Tibial nerve (tissue), 4 donors: ENCODE measurements at regions not wholly inside any gene's neighbourhood (a gene's known extent, or its start where the extent isn't known, plus 50 kb on each side); places are given as distances from the start of the nearest gene placed in this dataset.

ENCODE experiments used
- DNase-seq, 2 donors: peaks; one replicate each; pipeline ENCODE4 v3.0.0-alpha.2; 2019; ENCODE audit warnings: low spot score in 2 of 2
- H3K27ac ChIP-seq, 4 donors: fragments of 200-600 bp; sonication (generic) in 3 of 4; one replicate each; pipeline ENCODE4 v1.5.1; 2017 to 2019; ENCODE audit warnings: mild to moderate bottlenecking in 1 of 4
- H3K27me3 ChIP-seq, 2 donors: fragments of 200-600 bp; sonication (generic) in 1 of 2; one replicate each; pipeline versions ENCODE4 v1.5.1 to v1.6.0; 2017 to 2019
- H3K36me3 ChIP-seq, 3 donors: fragments of 200-600 bp; sonication (generic); one replicate each; pipeline ENCODE4 v1.5.1; 2018 to 2019
- H3K4me1 ChIP-seq, 4 donors: fragments of 200-600 bp; sonication (generic) in 3 of 4; one replicate each; pipeline ENCODE4 v1.5.1; 2017 to 2019
- H3K4me3 ChIP-seq, 4 donors: fragments of 200-600 bp; sonication (generic) in 3 of 4; one replicate each; pipeline ENCODE4 v1.5.1; 2017 to 2019; ENCODE audit warnings: mild to moderate bottlenecking in 1 of 4, moderate library complexity in 1 of 4
- H3K9me3 ChIP-seq, 4 donors: fragments of 200-600 bp; sonication (generic) in 3 of 4; one replicate each; pipeline ENCODE4 v1.5.1; 2017 to 2019
- EP300 ChIP-seq, 2 donors: sonication (generic); formaldehyde crosslinking; IDR thresholded peaks; one replicate each; pipeline ENCODE4 v1.6.1; 2017; ENCODE audit warnings: antibody characterized with exemption in 2 of 2, mild to moderate bottlenecking in 1 of 2
- POLR2A ChIP-seq, 2 donors: fragments of 450-650 bp; IDR thresholded peaks; one replicate each; pipeline ENCODE4 v1.6.1; 2017; ENCODE audit warnings: antibody characterized with exemption in 2 of 2, mild to moderate bottlenecking in 2 of 2, moderate library complexity in 2 of 2
- WGBS, 2 donors: methylation state at CpG; one replicate each; pipeline ENCODE4 v1.1.5; 2018; 5-methylcytosine and 5-hydroxymethylcytosine counted together
- TF ChIP-seq, protein P1 (sequence below), 5 experiments: fragments of 200-600 bp in 3 of 5; fragments of 450-650 bp in 2 of 5; sonication (generic) in 3 of 5; IDR thresholded peaks; one replicate each; pipeline ENCODE4 v1.5.1; 2016 to 2019; ENCODE audit warnings: antibody characterized with exemption in 5 of 5, mild to moderate bottlenecking in 3 of 5, moderate library complexity in 2 of 5

DNA sequence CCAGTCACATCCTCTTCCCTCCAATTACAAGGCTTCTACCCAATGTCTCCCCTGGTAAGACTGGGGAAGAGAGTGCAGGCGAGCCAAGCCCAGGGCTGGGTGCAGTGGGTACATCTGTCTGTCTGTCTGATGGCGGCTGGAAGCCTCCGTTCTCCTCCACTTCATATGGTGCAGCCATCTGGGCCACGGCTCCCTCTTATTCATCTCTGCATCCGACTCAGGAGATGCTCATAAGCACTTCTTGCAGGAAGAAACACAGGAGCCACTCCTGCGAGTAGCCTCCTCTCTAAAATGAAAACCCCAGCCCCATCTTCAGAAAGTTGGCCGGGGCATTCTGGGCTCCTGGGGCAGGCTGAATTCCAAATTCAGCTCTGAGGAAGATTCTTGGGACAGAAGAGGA, 67.5 kb upstream of the SLC6A6 start:
- H3K9me3 ChIP-seq = no peaks in the 10 kb centered on the region
- whole genome bisulfite sequencing, 2 donors = 79 to 86% methylated on average over 7 of the region's 7 CpGs
- H3K4me3 ChIP-seq = no peak overlapping the region
- no peaks in the 10 kb centered on the region for H3K36me3 ChIP-seq
- H3K4me1 ChIP-seq = no peaks in the 10 kb centered on the region
- H3K27ac ChIP-seq = no peak overlapping the region
- no peak for TF ChIP-seq POLR2A (IDR thresholded peaks at IDR 0.05)
- no peak for TF ChIP-seq EP300 (IDR thresholded peaks at IDR 0.05)
- TF ChIP-seq, protein P1, sequence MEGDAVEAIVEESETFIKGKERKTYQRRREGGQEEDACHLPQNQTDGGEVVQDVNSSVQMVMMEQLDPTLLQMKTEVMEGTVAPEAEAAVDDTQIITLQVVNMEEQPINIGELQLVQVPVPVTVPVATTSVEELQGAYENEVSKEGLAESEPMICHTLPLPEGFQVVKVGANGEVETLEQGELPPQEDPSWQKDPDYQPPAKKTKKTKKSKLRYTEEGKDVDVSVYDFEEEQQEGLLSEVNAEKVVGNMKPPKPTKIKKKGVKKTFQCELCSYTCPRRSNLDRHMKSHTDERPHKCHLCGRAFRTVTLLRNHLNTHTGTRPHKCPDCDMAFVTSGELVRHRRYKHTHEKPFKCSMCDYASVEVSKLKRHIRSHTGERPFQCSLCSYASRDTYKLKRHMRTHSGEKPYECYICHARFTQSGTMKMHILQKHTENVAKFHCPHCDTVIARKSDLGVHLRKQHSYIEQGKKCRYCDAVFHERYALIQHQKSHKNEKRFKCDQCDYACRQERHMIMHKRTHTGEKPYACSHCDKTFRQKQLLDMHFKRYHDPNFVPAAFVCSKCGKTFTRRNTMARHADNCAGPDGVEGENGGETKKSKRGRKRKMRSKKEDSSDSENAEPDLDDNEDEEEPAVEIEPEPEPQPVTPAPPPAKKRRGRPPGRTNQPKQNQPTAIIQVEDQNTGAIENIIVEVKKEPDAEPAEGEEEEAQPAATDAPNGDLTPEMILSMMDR (IDR thresholded peaks at IDR 0.05) = no peak
- no peaks in the 10 kb centered on the region for H3K27me3 ChIP-seq
- DNase-seq = no peak

DNA sequence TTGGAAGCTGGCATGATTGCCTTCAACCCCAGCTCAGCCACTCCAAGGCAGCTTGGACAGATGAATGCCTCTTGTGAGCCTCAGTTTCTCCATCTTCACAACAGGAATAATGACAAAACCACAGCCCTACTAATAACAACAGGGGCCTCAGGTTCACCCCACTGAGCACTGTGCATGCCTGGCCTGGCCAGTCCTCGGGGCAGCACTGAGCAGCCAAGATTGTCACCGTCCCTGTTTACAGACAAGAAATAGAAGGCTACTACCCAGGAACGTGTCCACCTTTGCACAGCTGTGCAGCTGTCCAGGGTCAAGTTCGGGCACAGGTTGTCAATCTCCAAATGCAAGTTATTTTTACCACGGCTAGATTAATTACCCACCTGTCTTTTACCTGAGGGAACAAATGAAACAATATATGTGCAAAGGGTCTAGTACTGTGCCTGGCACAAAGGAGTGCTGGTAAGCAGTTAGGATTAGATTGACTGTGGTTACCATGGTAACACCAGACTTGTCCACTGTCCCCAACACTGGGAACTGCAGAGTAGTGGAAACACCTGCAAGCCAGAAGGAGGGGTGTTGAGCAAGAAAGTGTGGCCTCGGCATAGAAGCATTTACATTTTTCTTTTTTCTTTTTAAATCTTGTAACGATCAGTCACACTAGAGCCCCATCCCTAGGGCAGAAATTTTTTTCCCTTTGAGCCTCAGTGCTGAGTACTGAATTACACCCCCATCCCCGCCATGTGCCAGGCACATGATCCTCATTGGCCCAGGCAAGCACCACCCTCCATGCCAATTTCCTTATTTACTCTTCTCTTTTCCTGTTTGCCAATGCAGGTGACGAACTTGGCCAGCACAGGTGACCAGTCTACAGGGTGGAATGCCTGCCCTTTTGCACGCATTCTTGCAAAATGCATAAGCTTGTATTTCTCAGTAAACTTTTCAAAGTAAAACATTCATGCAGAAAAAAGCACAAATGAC, 66.3 kb upstream of the SLC6A6 start:
- DNase-seq = no peak
- WGBS, 2 donors = 70 to 73% methylated on average over 9 to 10 of the region's 10 CpGs
- H3K9me3 ChIP-seq = no peaks in the 10 kb centered on the region
- no peak overlapping the region for H3K4me3 ChIP-seq
- H3K27ac ChIP-seq = no peak overlapping the region
- H3K4me1 ChIP-seq = no peaks in the 10 kb centered on the region
- TF ChIP-seq, protein P1 (IDR thresholded peaks at IDR 0.05) = no peak
- TF ChIP-seq POLR2A (IDR thresholded peaks at IDR 0.05) (no peak), EP300 (IDR thresholded peaks at IDR 0.05) (no peak)
- no peaks in the 10 kb centered on the region for H3K36me3 ChIP-seq
- no peaks in the 10 kb centered on the region for H3K27me3 ChIP-seq

DNA sequence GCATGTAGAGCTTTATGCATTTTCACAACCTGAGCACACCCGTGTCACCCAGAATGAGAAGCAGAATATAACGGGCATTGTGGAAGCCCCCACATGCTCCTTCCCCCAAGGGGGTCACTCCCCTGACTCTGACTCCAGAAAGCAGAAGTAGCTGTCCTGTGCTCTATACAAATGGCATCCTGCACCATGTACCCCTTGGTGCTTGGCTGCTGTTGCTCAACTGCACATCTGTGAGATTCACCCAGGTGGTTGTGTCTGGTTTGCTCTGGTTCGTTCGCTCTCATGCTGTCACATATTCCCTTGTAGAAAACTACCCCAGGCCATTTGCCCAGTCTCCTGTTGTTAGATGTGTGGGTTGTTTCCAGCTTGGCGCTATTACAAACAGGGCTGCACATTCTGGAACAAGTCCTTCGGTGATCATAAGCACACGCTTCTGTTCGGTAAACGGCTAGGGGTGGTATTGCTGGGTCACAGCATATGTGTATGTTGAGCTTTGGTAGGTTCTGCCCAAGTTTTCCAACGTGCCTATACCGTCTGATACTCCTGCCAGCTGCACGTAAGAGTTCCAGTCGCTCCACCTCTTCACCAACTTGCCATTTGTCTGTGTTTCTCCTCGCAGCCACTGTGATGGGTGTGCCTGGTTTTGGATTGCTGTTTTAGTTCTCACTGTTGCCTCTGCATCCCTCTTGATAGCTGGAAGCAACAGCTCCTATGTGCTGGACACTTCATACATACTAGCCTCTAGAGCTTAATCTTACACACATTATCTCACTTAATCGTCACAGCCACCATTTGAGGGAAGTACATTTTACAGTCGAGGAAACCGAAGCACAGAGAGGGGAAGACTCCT, 65.4 kb upstream of the SLC6A6 start:
- TF ChIP-seq EP300 (IDR thresholded peaks at IDR 0.05) (no peak), POLR2A (IDR thresholded peaks at IDR 0.05) (no peak)
- TF ChIP-seq, protein P1 (IDR thresholded peaks at IDR 0.05) = no peak
- H3K36me3 ChIP-seq = no peaks in the 10 kb centered on the region
- H3K9me3 ChIP-seq = no peaks in the 10 kb centered on the region
- DNase-seq = no peak
- 66 to 74% methylated on average over 17 of the region's 17 CpGs for WGBS, 2 donors
- H3K4me1 ChIP-seq = no peaks in the 10 kb centered on the region
- H3K4me3 ChIP-seq = no peak overlapping the region
- H3K27me3 ChIP-seq = no peaks in the 10 kb centered on the region
- no peak overlapping the region for H3K27ac ChIP-seq

DNA sequence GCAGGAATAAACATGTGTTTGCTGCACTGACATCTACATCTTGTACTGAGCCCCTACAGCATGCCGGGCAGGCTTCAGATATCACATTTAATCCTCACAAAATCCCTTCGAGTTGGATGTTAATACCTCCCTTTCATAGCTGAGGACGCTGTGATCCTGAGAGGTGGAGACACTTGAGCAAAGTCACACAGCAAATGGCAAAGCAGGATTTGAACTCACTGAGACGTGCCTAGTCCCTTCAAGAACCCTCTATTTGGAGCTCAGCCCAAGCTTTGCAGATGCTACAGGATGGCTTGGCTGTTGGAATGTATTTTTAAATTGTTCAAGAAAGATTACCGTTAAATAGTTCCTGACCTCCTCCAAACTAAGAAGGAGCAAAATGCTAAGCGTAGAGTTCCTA, 64.6 kb upstream of the SLC6A6 start:
- 63 to 65% methylated on average over 6 of the region's 6 CpGs for WGBS, 2 donors
- no peak for DNase-seq
- Histone ChIP-seq H3K36me3 (no peaks in the 10 kb centered on the region), H3K9me3 (no peaks in the 10 kb centered on the region), H3K27me3 (no peaks in the 10 kb centered on the region), H3K27ac (no peak overlapping the region), H3K4me3 (no peak overlapping the region), H3K4me1 (no peaks in the 10 kb centered on the region)
- no peak for TF ChIP-seq EP300 (IDR thresholded peaks at IDR 0.05)
- TF ChIP-seq POLR2A (IDR thresholded peaks at IDR 0.05) = no peak
- TF ChIP-seq, protein P1 (IDR thresholded peaks at IDR 0.05) = no peak

DNA sequence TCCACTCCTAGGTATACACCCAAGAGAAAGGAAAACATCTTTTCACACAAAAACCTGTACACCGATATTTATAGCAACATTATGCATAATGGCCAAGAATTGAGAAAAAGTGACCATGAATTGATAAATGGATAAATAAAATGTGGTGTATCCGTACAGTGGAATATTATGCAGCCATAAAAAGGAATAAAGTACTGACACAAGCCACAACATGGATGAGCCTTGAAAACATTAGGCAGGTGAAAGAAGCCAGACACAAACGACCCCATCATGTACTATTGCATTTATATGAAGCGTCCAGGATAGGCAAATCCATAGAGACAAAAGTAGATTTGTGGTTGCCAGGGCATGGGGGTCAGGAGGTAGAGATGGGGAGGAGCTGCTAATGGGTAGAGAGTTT, 64.2 kb upstream of the SLC6A6 start:
- H3K4me1 ChIP-seq = no peaks in the 10 kb centered on the region
- no peaks in the 10 kb centered on the region for H3K27me3 ChIP-seq
- TF ChIP-seq EP300 (IDR thresholded peaks at IDR 0.05) (no peak), POLR2A (IDR thresholded peaks at IDR 0.05) (no peak)
- TF ChIP-seq, protein P1 (IDR thresholded peaks at IDR 0.05) = no peak

More for the DNA sequence above, 64.2 kb upstream of the SLC6A6 start:
- no peaks in the 10 kb centered on the region for H3K9me3 ChIP-seq
- 65 to 76% methylated on average over 4 of the region's 4 CpGs for WGBS, 2 donors
- H3K36me3 ChIP-seq = no peaks in the 10 kb centered on the region
- no peak overlapping the region for H3K27ac ChIP-seq
- H3K4me3 ChIP-seq = no peak overlapping the region
- DNase-seq = no peak
